Vagina (tissue), 2 donors: ENCODE measurements at regions not wholly inside any gene's neighbourhood (a gene's known extent, or its start where the extent isn't known, plus 50 kb on each side); places are given as distances from the start of the nearest gene placed in this dataset.

Source experiments
- DNase-seq, 2 donors: peaks; one replicate each; pipeline ENCODE4 v3.0.0-alpha.2; 2017; ENCODE audit errors: extremely low spot score in 2 of 2
- H3K27ac ChIP-seq: fragments of 200-600 bp; sonication (generic); one replicate; pipeline ENCODE4 v1.5.1; 2019
- H3K27me3 ChIP-seq: fragments of 200-600 bp; sonication (generic); one replicate; pipeline ENCODE4 v1.5.1; 2019
- H3K36me3 ChIP-seq, 2 donors: fragments of 200-600 bp; sonication (generic); one replicate each; pipeline ENCODE4 v1.5.1; 2017 to 2019
- H3K4me1 ChIP-seq: fragments of 200-600 bp; sonication (generic); one replicate; pipeline ENCODE4 v1.5.1; 2019
- H3K4me3 ChIP-seq, 2 donors: fragments of 200-600 bp; sonication (generic); 1 replicate in 1 of 2; 2 replicates in 1 of 2; pipeline ENCODE4 v1.5.1; 2016 to 2019
- H3K9me3 ChIP-seq: fragments of 200-600 bp; sonication (generic); one replicate; pipeline ENCODE4 v1.5.1; 2019
- POLR2A ChIP-seq, 2 donors: fragments of 450-650 bp; IDR thresholded peaks; one replicate each; pipeline ENCODE4 v1.6.1; 2017; ENCODE audit warnings: antibody characterized with exemption in 2 of 2, mild to moderate bottlenecking in 2 of 2, moderate library complexity in 2 of 2
- POLR2AphosphoS5 ChIP-seq, 2 donors: sonication (generic); formaldehyde crosslinking; IDR thresholded peaks; one replicate each; pipeline ENCODE4 v1.9.0; 2017; ENCODE audit warnings: antibody characterized with exemption in 2 of 2, mild to moderate bottlenecking in 2 of 2, low read depth in 1 of 2; ENCODE audit not compliant: insufficient read depth in 1 of 2
- intact Hi-C: fragments of 100-400 bp; cut with DNase I; formaldehyde crosslinking; loops from one replicate; pipeline ENCODE4 v1.15.1; 2023
- TF ChIP-seq, protein P1 (sequence below), 3 experiments: fragments of 450-650 bp in 2 of 3; fragments of 200-600 bp in 1 of 3; sonication (generic) in 1 of 3; IDR thresholded peaks; one replicate each; pipeline ENCODE4 v1.5.1; 2017 to 2019; ENCODE audit warnings: antibody characterized with exemption in 3 of 3, mild to moderate bottlenecking in 2 of 3, moderate library complexity in 2 of 3

DNA sequence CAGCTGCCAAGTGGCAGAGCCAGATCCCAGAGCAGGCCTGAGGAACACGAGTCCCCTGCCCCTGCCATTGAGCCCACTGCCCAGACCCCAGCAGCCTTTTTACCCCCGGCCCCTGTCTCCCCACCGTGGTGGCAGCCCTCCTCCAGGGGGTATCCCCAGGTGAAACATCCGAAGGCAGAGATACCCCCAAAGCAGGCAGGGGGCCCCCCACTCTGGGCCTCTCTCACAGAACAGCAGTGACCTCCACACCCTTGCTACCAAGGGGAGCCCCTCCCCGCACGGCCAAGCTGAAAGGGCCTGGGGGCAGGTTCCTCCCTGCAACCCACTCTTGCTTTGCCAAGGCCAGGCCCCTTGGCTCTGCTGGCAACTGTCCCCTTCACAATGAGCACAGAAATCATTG lies 142.2 kb downstream of the ENGASE start:
- H3K27me3 ChIP-seq: no peaks in the 10 kb centered on the region
- H3K4me1 ChIP-seq: peaks cover 5% of the 10 kb centered on the region
- DNase-seq: no peak
- H3K4me3 ChIP-seq: no peak overlapping the region
- no peaks in the 10 kb centered on the region for H3K36me3 ChIP-seq
- TF ChIP-seq POLR2AphosphoS5 (IDR thresholded peaks at IDR 0.05; ENCODE audit: insufficient read depth in 1 of 2, low read depth in 1 of 2): no peak
- no peak for TF ChIP-seq POLR2A (IDR thresholded peaks at IDR 0.05)
- TF ChIP-seq, protein P1, sequence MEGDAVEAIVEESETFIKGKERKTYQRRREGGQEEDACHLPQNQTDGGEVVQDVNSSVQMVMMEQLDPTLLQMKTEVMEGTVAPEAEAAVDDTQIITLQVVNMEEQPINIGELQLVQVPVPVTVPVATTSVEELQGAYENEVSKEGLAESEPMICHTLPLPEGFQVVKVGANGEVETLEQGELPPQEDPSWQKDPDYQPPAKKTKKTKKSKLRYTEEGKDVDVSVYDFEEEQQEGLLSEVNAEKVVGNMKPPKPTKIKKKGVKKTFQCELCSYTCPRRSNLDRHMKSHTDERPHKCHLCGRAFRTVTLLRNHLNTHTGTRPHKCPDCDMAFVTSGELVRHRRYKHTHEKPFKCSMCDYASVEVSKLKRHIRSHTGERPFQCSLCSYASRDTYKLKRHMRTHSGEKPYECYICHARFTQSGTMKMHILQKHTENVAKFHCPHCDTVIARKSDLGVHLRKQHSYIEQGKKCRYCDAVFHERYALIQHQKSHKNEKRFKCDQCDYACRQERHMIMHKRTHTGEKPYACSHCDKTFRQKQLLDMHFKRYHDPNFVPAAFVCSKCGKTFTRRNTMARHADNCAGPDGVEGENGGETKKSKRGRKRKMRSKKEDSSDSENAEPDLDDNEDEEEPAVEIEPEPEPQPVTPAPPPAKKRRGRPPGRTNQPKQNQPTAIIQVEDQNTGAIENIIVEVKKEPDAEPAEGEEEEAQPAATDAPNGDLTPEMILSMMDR (IDR thresholded peaks at IDR 0.05): no peak
- H3K27ac ChIP-seq: no peak overlapping the region
- H3K9me3 ChIP-seq: no peaks in the 10 kb centered on the region
- intact Hi-C loops: no loop called here

DNA sequence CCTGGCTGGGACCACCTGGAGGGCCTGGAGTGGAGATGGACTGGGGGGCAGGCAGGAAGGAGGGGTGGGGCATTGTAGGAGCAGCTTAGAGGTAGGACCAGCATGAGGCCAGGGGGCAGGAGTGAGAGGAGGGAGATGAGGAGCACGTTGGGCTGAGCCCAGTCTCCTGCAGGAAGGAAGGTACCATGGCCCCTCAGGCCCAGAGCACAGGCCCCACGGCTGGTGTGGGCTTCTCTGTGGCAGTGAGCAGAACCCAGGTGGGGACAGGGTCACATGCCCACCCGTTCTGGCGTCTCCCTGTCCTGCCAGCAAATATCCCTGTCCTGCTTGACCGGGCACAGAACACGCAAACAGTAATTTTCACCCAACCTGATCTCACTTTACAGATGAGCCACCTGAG lies 141.8 kb downstream of the ENGASE start:
- H3K27me3 ChIP-seq: no peaks in the 10 kb centered on the region

DNA sequence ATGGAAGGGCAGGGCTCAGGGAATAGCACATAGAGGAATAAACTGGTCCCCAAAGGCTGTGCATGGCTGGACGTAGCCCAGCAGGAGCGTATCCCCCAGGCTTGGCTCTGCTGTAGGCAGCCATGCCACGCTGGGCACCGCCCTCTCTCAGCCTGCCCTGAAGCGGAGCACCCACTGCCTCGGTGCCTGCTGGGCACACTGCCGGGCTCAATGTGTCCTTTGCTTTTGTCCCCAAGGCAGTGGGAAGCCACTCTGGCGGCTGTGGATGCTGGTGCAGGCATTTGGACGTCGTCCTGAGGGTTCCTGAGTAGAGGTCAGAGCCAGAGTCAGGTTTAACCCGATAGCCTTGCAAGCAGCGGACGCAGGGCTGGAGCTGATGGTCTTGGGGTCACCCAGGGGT lies 141.0 kb downstream of the ENGASE start:
- Histone ChIP-seq H3K27ac (no peak overlapping the region), H3K27me3 (no peaks in the 10 kb centered on the region), H3K9me3 (no peaks in the 10 kb centered on the region), H3K36me3 (no peaks in the 10 kb centered on the region), H3K4me1 (peaks cover under 1% of the 10 kb centered on the region), H3K4me3 (no peak overlapping the region)
- TF ChIP-seq, protein P1 (IDR thresholded peaks at IDR 0.05): no peak
- no peak for TF ChIP-seq POLR2A (IDR thresholded peaks at IDR 0.05)
- no peak for TF ChIP-seq POLR2AphosphoS5 (IDR thresholded peaks at IDR 0.05; ENCODE audit: insufficient read depth in 1 of 2, low read depth in 1 of 2)
- intact Hi-C loops: no loop called here
- DNase-seq: no peak

More for the DNA sequence above, 141.8 kb downstream of the ENGASE start:
- TF ChIP-seq POLR2A (IDR thresholded peaks at IDR 0.05) (no peak), POLR2AphosphoS5 (IDR thresholded peaks at IDR 0.05; ENCODE audit: insufficient read depth in 1 of 2, low read depth in 1 of 2) (no peak)
- TF ChIP-seq, protein P1 (IDR thresholded peaks at IDR 0.05): no peak
- H3K9me3 ChIP-seq: no peaks in the 10 kb centered on the region
- no peak overlapping the region for H3K27ac ChIP-seq
- no peak for DNase-seq
- peaks cover 5% of the 10 kb centered on the region for H3K4me1 ChIP-seq
- H3K36me3 ChIP-seq: no peaks in the 10 kb centered on the region
- intact Hi-C loops: no loop called here
- H3K4me3 ChIP-seq: no peak overlapping the region

DNA sequence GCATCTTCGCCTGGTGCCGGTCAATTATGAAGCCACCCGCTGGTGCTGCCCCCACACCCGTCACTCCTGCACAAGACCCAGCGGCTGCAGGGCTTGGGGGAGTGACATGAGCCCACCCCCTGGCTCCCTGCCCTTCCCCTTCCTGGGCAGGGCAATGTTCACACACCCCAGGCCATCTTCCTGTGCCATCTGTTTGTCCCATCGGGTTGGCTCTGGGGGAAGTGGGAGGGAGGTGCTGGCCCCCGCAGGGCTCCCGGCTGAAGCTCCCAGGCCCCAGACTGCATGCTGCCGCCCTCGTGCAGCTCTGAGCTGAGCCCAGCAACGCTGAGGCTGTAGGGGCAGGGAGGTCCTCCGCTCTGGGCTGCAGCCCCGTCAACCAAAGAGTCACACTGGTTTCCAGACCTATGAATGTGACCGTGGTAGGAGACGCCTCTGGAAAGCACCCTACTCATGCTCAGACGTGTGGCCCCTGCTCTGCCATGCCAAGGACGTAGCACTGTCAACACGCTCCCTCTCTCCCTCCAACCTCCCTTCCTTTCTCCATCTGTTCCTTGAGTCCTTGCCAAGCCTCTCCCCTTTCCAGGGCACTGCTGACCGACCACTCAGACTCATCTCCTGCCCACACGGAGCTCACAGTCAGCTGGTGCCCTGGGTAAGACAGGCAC lies 140.4 kb downstream of the ENGASE start:
- Histone ChIP-seq H3K27ac (no peak overlapping the region), H3K27me3 (no peaks in the 10 kb centered on the region), H3K4me3 (no peak overlapping the region), H3K4me1 (no peaks in the 10 kb centered on the region), H3K9me3 (no peaks in the 10 kb centered on the region), H3K36me3 (no peaks in the 10 kb centered on the region)
- no peak for DNase-seq
- TF ChIP-seq POLR2AphosphoS5 (IDR thresholded peaks at IDR 0.05; ENCODE audit: insufficient read depth in 1 of 2, low read depth in 1 of 2) (no peak), POLR2A (IDR thresholded peaks at IDR 0.05) (no peak)
- intact Hi-C loops: no loop called here

DNA sequence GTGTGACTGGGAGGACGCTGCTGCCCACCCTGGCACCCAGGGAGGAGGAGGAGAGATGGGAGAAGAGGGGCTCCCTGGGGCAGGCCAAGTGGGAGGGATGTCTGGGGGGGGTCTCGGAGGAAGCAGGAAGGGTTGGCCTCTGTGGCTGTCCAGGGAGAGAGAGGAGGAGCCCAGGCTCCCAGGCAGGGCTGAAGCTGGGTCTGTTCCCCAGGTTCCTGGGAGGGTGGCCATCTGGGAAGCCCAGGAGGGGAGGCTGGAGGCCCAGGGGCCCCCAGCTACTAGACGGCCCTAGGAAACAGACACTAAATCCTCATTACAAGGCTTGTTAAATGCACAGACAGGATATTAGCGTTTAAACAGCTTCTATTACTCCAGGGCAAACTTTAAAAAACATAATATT lies 139.8 kb downstream of the ENGASE start:
- H3K36me3 ChIP-seq: no peaks in the 10 kb centered on the region
- H3K4me3 ChIP-seq: no peak overlapping the region
- no peak for DNase-seq
- intact Hi-C loops: no loop called here
- no peaks in the 10 kb centered on the region for H3K9me3 ChIP-seq
- H3K27ac ChIP-seq: no peak overlapping the region
- TF ChIP-seq POLR2AphosphoS5 (IDR thresholded peaks at IDR 0.05; ENCODE audit: insufficient read depth in 1 of 2, low read depth in 1 of 2) (no peak), POLR2A (IDR thresholded peaks at IDR 0.05) (no peak)
- TF ChIP-seq, protein P1 (IDR thresholded peaks at IDR 0.05): no peak
- H3K27me3 ChIP-seq: no peaks in the 10 kb centered on the region
- H3K4me1 ChIP-seq: no peaks in the 10 kb centered on the region
